ENCODE measurements at regions not wholly inside any gene's neighbourhood (a gene's known extent, or its start where the extent isn't known, plus 50 kb on each side); places are given as distances from the start of the nearest gene placed in this dataset.

GRCh38 chr11:69884286-69884685 lies 65.1 kb upstream of the FGF3 start:
- DNase-seq (ENCODE audit: extremely low read depth, insufficient read length), result no peak
- no peak for TF ChIP-seq CTCF (IDR thresholded peaks at IDR 0.05; ENCODE audit: insufficient read depth, low read length, poor library complexity, severe bottlenecking)
- no peaks in the 10 kb centered on the region for H3K36me3 ChIP-seq (ENCODE audit: control insufficient read depth, insufficient read depth, low read length)
- no peak overlapping the region for H3K4me3 ChIP-seq (replicated peaks; ENCODE audit: low read depth, low read length)
- peaks cover 2% of the 10 kb centered on the region; the same call in 1 of the 2 replicates for H3K27me3 ChIP-seq (replicated peaks; ENCODE audit: control insufficient read depth, insufficient read depth, low read length)

GRCh38 chr11:69884751-69885150 lies 65.5 kb upstream of the FGF3 start:
- TF ChIP-seq CTCF (IDR thresholded peaks at IDR 0.05; ENCODE audit: insufficient read depth, low read length, poor library complexity, severe bottlenecking), result no peak
- no peak for DNase-seq (ENCODE audit: extremely low read depth, insufficient read length)
- no peaks in the 10 kb centered on the region for H3K36me3 ChIP-seq (ENCODE audit: control insufficient read depth, insufficient read depth, low read length)
- H3K27me3 ChIP-seq (replicated peaks; ENCODE audit: control insufficient read depth, insufficient read depth, low read length), result peaks cover 2% of the 10 kb centered on the region; the same call in 1 of the 2 replicates
- no peak overlapping the region for H3K4me3 ChIP-seq (replicated peaks; ENCODE audit: low read depth, low read length)

GRCh38 chr11:69887330-69887729 lies 68.1 kb upstream of the FGF3 start:
- no peak for DNase-seq (ENCODE audit: extremely low read depth, insufficient read length)
- H3K36me3 ChIP-seq (ENCODE audit: control insufficient read depth, insufficient read depth, low read length), result no peaks in the 10 kb centered on the region
- peaks cover 2% of the 10 kb centered on the region; the same call in 1 of the 2 replicates for H3K27me3 ChIP-seq (replicated peaks; ENCODE audit: control insufficient read depth, insufficient read depth, low read length)
- no peak overlapping the region for H3K4me3 ChIP-seq (replicated peaks; ENCODE audit: low read depth, low read length)
- TF ChIP-seq CTCF (IDR thresholded peaks at IDR 0.05; ENCODE audit: insufficient read depth, low read length, poor library complexity, severe bottlenecking), result no peak

- TF ChIP-seq CTCF (IDR thresholded peaks at IDR 0.05; ENCODE audit: insufficient read depth, low read length, poor library complexity, severe bottlenecking), result no peak
- no peak for DNase-seq (ENCODE audit: extremely low read depth, insufficient read length)
- Histone ChIP-seq H3K27me3 (replicated peaks; ENCODE audit: control insufficient read depth, insufficient read depth, low read length) (no peaks in the 10 kb centered on the region; the same call in 1 of the 2 replicates), H3K36me3 (ENCODE audit: control insufficient read depth, insufficient read depth, low read length) (no peaks in the 10 kb centered on the region), H3K4me3 (replicated peaks; ENCODE audit: low read depth, low read length) (no peak overlapping the region)
These were observed 68.7 kb upstream of the FGF3 start for GRCh38 chr11:69887841-69888427.

- Histone ChIP-seq H3K36me3 (ENCODE audit: control insufficient read depth, insufficient read depth, low read length) (no peaks in the 10 kb centered on the region), H3K4me3 (replicated peaks; ENCODE audit: low read depth, low read length) (no peak overlapping the region), H3K27me3 (replicated peaks; ENCODE audit: control insufficient read depth, insufficient read depth, low read length) (no peaks in the 10 kb centered on the region; the same call in 1 of the 2 replicates)
- peak; percentile 93 for TF ChIP-seq CTCF (IDR thresholded peaks at IDR 0.05; ENCODE audit: insufficient read depth, low read length, poor library complexity, severe bottlenecking)
- DNase-seq (ENCODE audit: extremely low read depth, insufficient read length), result no peak
These were observed 69.4 kb upstream of the FGF3 start for GRCh38 chr11:69888483-69889181.
